Hypothalamus (tissue), 51 donors: ENCODE measurements at regions not wholly inside any gene's neighbourhood (a gene's known extent, or its start where the extent isn't known, plus 50 kb on each side); places are given as distances from the start of the nearest gene placed in this dataset.
"Not testable (repeated sequence)": the region's sequence is repeated elsewhere in the genome, so short reads cannot be mapped to it uniquely, and the experiment has no call there.

ENCODE experiments used
- DNase-seq, 51 donors: peaks; one replicate each; lab custom pipeline; 2025; lab: John Stamatoyannopoulos, UW

DNA sequence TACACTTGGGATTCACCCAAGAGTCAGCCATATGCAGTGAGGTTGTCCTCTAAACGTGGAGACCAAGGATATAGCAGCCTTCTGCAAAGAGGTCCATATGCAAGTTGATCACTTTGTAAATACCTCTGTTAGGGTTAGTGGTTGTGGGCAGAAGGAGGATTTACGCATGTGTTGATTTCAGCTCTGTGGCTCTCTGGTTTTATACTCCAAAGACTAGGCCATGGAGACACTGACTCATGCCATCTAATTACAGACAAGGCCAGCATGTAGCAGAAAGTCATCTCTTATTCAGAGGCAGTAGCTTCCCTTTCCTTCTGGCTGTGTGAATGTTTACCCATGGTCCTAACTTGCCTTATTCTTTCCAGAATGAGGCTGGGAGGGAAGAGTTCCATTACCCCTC lies 140.9 kb upstream of the GOLGA6L4 start:
- not testable (repeated sequence) for DNase-seq

DNA sequence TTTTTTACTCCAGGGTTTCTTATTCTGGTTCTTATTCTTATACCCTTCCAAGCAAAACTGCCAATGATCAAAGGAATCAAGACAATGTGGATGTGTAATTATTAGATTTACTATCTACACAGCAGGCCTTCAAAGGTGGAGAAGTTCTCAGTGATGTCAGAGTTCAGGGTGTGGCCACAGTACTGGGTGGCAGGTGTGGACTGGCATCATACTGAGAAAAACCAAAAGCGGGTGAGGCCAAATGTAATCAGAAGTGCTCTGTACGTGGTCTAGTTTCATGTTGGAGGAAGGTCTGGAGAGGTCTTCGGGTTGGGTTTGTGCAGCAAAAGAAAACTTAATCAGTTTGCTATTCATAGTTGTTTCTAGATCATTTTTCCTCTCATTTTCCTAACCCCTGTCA lies 138.5 kb upstream of the GOLGA6L4 start:
- not testable (repeated sequence) for DNase-seq

DNA sequence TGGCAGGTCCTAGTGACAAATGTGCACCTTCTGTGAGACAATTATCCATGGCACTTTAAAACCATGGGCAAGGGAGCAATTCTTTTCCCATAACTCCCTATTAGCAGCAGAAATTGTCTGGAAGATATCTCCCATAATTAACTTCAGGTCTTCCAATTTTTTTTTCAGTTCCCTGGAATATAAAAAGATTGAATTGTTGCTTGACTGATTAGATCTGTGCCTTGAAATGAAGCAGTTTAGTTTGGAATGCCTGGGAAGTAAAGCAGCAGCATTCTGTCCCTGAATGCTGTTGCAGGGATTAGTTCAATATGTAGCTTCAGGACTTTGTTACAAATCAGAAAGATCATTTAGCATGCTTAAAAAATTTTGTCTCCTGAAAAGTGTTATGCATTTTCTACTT lies 137.0 kb upstream of the GOLGA6L4 start:
- no peak for DNase-seq

DNA sequence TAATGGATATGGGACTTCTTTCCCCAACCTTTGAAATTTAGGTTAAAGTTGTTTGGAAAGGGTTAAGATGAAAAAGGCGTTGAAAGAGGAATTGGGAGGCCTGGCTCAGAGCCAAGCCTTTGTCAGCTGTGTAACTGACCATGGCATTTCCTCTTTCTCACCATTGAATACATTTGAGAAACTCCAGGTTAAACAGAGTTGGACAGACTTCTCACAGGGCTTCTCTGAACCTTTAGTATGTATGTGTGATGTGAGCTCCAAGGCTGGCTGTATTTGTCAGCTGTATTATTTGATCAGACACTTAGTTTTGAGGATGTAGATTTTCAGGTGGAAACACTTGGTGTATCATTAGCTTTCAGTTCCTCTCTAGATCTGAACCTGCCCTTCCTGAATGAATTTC lies 136.4 kb upstream of the GOLGA6L4 start:
- DNase-seq = peak in 1 of 51 donors; percentile 1

DNA sequence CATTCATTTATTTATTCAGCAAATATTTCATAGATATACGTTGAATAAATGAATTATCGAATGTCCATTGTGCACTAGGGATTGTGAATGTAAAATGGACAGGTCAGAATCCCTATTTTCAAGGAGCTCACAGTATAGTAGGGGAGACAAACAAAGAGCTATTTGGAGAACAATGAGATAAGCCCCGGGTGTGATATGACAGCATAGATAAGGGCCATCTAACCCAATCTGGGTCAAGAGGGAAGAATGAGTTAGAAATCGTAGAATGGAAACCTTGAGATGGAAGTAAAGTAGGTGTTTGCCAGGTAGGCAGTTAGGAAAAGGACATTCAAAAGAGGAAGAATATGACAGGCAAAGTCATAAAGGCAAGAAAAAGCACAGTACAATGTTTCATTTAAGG lies 132.2 kb upstream of the GOLGA6L4 start:
- no peak for DNase-seq

DNA sequence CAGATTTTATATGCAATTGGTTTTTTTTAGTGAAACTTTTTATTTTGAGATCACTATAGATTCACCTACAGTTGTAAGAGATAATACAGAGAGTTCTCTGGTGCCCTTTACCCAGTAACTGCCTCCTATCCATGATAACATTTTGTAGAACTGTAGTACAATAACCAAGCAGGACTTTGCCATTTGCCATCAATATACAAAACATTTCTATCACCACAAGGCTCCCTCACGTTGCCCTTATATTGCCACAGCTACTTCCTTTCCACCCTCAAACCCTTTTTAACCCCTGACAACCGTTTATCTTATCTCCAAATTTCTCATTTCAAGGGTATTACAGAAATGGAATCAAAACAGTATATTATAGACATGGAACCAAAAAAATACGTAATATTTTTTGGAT lies 130.7 kb upstream of the GOLGA6L4 start:
- no peak for DNase-seq

DNA sequence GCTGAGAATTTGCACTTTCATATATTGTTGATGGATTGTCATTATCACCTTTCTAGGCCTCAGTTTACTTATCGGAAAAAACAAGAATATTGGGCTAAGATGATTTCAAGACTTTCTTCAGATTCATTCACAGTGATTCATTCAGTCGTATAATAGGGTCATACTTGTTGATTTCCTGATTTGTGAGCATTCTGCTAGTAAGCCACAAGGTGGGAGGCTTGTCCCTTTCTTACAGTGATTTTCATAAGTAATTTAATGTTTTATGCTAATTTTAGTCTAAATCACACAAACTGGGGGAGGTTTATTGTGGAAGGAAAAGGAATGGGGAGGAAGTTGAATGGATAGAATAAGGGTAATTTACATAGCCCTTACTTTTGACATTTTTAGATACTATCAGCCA lies 126.8 kb upstream of the GOLGA6L4 start:
- DNase-seq = no peak

DNA sequence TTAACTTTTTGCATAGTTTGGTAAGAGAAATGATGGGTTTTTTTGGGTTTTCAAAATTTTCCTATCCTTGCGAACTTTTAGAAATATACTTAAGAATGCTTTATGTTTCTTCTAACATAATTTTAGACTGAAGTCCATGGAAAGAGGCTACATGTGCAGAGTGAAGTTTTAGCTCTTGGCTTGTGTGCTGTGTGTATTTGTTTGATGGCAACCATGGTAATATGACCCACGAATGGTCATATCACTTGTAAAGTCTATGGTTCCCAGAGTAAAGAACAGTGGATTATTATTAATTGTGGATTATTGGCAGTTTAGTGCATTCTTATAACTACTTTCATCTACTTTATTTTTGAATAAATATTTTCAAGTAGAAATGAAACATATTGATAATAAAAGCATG lies 124.0 kb upstream of the GOLGA6L4 start:
- no peak for DNase-seq

DNA sequence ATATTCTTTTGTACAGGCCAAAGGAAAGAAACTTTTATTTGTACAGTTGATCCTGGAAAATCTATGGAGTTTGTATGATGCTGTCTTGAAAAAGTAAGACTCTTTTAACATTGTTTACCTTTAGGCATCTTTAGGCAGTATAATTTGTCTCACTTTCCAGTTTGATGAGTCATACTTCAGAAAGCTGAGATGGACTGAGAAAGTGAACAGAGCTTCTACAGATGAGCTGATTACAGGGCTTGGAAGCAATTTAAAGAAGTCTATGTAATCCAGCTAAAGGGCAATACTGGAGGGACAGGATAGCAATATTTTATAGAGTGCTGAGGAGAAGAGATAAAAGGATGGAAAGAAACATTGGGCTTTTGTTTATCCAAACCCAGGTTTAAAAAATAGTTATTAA lies 123.5 kb upstream of the GOLGA6L4 start:
- no peak for DNase-seq

DNA sequence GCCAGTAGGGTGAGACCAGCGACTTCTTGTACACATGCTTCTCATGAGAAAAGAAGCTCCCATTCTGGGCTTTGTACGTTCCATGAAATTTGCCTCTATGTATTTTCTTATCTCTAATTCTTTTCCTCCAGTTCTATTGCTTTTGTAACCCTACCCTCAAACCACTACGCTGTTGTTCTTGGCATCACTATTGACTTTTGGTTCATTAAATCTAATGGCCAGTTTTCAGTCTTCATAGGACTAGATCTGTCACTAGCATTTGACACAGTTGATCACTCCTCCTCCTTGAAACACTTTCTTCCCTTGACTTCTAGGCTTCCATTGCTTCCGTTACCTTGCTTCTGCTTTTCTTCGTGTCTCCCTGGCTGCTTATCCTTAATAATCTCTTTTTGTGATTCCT lies 121.7 kb upstream of the GOLGA6L4 start:
- no peak for DNase-seq

DNA sequence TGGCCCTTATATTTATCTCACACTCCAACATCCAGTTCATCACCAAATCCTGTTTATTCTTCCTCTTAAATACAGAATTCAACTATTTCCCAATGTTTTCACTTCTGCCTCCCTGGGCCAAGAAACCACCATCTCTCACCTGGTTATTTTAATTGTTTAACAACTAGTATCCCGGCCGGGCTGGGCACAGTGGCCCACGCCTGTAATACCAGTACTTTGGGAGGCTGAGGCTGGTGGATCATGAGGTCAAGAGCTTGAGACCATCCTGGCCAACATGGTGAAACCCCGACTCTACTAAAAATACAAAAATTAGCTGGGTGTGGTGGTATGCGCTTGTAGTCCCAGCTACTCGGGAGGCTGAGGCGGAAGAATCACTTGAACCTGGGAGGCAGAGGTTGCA lies 120.9 kb upstream of the GOLGA6L4 start:
- DNase-seq = not testable (repeated sequence)

DNA sequence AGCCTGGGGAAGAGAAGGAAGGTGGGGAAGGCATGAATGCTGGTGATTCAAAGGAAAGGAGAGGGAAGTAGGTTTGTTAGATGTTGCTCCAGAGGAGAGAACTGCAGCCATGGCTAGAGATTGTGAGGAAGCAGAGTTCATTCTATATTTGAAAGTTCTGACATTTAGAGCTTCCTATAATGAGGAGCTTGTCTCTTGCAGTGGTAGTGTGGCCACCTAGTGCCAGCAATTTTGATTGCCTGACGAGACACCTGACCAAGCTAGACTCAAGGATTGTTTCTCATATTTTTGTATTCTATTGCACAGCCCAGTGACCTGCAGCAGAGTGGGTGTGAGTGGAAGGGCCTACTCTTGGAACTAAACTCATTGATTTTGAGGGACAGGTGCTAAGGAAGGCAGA lies 116.2 kb upstream of the GOLGA6L4 start:
- DNase-seq = not testable (repeated sequence)

DNA sequence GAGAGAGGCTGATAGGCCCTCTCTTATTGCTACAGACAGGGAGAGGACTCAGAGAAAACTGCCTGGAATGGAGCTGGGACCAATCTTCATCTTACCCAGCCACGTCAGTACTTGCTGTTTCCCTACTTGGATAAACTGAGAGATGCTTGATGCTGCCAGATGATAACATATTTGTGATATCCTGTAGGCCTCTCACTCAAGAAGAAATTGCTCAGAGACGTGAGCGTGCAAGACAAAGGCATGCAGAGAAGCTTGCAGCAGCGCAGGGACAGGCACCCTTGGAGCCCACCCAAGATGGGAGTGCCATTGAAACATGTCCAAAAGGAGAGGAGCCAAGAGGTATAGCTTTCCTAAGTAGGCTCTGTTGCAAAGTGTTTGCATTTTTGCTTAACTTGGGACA lies 114.7 kb upstream of the GOLGA6L4 start:
- DNase-seq = not testable (repeated sequence)

DNA sequence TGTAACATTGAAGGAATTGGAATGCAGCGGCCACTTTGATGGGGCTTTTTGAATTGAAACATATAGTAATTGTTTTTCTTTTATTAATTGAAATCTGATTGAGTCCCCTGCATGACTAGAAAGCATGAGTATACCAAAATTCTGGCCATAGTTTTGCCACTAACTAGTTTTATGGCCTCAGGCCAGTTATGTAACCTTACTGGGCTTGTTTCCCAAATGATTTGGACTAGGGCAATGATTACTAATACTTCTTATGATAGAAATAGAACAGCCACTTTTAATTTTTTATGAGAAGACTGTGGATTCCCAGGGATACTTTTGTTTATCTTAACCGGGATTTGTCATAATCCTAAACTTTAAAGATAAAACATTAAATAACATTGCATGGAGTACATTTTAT lies 106.9 kb upstream of the GOLGA6L4 start:
- DNase-seq = not testable (repeated sequence)

DNA sequence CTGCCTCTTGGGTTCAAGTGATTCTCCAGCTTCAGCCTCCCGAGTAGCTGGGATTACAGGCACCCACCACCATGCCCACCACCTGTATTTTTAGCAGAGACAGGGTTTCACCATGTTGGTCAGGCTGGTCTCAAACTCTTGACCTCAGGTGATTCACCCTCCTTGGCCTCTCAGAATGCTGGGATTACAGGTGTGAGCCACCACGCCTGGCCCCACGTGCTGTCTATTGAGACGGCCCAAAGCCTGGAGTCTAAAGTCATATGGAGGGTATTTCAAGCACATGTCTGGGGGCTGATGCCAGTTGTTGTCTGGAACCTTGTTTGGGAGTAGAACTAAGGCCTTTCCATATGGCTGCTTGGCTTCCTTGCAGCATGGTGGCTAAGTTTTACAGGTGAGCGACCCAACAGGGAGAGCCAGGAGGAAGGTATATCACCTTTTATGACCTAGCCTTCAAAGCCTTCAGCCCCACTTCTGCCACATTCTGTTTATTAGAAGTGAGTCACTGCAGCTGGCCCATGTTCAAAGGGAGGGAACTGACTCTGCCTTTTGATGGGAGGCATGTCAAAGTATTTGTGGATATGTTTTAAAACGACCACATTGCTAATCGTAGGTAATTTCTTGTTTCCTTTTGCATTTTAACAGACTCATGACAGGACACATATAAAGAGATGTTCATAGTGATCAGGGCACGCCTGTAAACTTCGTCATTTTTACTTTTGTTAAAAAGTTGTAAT lies 105.3 kb upstream of the GOLGA6L4 start:
- DNase-seq = not testable (repeated sequence)

DNA sequence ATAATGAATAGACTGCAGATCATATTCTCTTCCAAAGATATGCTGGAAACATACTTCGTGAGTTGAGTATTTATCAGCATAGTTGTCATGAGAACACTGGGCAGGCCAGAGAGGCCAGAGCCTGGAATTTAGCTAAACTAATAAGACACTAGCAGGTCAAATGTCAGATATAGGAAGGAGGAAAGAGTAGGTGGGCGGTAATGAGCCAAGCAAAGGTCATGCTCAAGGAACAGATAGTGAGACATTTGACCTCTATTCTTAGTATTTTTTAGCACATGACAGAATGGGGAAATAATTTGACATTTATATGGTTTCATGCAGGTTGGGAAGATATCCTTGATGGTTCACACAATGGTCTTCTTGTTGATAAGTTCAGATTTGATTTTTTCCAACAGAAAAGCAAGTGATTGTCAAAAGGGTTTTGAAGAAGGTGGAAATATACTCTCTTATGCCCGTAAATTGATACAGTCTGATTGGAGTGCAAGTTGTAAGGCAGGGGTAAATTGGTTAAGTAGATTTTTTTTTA lies 99.6 kb upstream of the GOLGA6L4 start:
- not testable (repeated sequence) for DNase-seq

DNA sequence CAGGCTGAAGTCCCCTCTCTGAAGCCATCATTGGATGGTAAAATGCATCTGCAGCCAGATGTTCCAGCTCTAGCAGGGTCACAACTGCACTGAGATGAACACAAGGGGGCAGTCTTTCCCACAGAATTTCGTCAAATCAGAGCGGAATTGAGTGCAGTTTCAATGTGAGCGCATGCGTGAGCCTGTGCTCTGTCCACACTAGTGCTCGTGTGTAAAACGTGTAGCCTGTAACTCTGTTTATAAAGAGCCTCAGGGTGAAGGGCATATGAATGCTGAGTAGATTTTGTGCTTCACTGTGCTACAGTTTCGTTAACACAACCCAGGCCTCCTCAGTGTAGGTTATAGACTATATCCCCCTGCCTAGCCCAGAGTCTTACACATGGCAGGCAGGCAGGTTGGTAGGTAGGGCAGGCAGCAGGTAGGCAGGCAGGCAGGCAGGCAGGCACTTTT lies 92.7 kb upstream of the GOLGA6L4 start:
- peak in 45 of 51 donors; percentile 5 to 79 (median 45) for DNase-seq

DNA sequence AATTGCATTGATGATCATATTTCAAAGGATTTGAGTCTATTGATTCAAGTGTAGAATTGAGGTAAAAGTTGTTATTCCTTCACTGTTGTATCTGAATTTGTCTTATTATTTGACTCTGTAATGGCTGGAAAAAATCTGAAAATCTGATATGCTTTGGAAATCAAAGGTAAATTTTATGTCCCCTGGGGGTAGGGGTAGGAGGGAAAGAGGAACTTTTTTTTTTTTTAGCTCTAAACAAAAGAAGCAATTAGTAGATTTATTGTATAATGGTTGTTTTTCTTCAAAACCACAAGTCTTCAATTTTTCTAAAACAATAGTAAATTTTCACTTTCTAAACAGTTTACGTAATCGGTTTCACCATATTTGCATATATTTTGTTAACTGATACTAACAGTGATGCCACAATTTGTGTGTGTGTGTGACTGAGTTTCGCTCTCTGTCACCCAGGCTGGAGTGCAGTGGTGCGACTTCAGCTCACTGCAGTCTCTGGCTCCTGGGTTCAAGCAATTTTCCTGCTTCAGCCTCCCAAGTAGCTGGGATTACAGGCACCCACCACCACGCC lies 91.7 kb upstream of the GOLGA6L4 start:
- no peak for DNase-seq

DNA sequence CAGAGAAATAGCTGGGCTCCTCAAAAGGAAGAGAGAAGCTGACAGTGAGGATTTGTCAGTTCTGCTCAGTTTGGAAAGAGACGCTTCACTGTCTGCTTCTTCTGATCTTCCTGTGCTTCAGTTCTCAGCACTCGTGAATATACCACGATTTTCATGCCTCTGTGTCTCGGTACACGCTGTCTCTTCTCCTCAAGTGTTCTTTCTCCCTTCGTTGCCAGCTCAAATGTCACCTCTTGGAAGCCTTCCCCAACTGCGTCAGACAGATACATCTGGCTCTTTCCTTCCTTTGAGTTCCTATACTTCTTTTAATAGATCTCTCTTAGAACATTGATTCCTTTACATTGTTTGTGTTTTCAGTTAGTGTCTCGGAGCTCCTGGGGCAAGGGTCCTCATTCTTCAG lies 90.6 kb upstream of the GOLGA6L4 start:
- DNase-seq = peak in 1 of 51 donors; percentile 8

DNA sequence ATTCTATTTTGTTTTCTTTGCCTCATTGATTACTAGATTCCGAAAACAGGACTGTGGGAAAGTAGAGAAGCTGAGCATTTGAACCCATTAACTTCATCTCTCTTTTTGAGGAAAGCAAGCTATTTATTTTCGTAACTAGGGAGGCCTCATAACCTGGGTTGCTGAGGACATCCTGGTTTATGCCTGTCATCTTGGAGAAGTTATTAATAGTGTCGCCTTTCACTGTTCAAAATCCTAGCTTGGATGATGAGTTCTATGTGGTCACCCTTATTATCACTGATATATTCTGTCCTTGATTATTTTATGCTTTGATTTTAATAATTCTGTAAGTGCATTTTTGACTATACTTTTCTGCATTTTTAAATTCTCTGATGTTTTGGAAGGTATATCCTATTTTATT lies 89.3 kb upstream of the GOLGA6L4 start:
- DNase-seq = not testable (repeated sequence)

DNA sequence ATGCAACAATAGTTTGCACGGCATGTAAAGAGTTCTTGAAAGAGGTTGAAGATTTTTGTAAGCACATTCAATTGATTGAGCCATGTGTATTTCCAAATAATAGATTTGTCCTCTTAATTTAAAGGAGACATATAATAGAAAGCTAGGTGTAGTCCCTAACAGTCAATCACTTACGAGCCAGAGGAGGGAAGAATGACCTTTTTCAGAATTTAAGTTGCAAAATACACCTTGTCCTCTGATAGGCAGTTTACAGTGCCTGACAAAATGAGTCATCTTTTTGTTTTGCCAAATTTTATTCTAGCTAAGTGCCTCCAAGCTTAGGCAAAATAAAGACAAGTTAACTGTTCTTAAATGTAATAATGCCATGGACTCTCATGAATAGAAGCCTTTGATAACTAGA lies 88.3 kb upstream of the GOLGA6L4 start:
- not testable (repeated sequence) for DNase-seq

DNA sequence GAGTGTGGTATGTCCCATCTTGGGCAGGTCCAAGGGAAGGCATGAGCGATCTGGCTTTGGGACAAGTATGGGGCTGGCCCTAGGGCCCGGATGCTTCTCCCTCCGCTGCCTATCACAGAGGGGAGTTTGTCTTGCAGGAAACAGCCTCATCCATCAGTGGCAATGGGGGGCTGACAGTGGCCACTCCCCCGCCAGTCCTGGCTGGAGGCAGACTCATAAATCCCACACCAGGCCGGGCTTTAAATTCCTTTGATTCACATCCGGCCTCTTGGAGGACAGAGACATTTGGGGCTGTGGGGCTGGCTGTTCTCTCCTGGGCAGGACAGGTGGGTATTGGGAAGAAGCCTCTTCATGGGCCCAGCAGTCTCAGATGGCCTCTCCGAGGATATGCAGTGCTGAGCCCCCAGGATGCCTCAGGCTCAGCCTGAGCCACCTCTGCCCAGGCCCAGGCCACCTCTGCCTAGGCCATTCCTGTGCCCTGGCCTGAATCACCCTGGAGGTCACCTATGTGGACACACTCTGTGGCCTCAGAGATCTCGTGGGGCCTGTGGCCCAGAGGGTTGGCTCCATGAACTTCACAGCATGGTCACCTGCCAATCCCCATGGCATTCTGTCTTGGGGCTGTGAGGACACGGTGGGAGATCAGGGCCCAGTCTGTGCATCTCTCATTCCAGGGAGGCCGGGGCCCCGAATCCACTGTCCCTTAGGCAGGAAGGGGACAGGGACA lies 84.2 kb upstream of the GOLGA6L4 start:
- no peak for DNase-seq
